GM23248 (cell line): ENCODE measurements at regions not wholly inside any gene's neighbourhood (a gene's known extent, or its start where the extent isn't known, plus 50 kb on each side); places are given as distances from the start of the nearest gene placed in this dataset.

Source experiments
- EZH2 ChIP-seq: fragments of 200-600 bp; sonication (generic); IDR thresholded peaks from 2 replicates; pipeline ENCODE4 v1.6.1; 2018; ENCODE audit warnings: antibody characterized with exemption, mild to moderate bottlenecking; ENCODE audit not compliant: insufficient read depth, poor library complexity, severe bottlenecking
- EZH2phosphoT487 ChIP-seq: fragments of 200-600 bp; sonication (generic); IDR thresholded peaks from 2 replicates; pipeline ENCODE4 v1.6.1; 2018; ENCODE audit warnings: antibody characterized with exemption, moderate library complexity, mild to moderate bottlenecking, low read depth; ENCODE audit not compliant: insufficient read depth

DNA sequence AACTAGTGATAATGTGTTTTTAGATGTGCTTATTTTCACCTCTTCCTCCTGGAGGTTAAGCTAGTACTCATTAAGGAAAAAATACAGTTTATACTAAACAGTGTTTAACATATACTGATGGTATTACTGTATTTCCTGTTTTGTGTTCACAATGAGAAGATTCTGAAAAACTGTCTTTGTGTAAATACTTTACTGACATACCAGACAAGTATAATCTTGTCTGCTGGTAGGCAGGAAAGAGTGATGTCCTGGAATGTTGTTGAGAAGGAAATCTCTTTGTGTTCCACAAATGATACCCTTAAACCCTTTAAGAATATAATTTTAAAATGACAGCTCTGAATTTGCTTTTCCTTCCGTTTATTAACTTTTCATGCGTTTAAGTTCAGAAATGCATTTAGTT lies 205.5 kb upstream of the NUDT6 start:
- TF ChIP-seq EZH2 (no peak), EZH2phosphoT487 (no peak)
